GM23248 (cell line): ENCODE measurements at regions not wholly inside any gene's neighbourhood (a gene's known extent, or its start where the extent isn't known, plus 50 kb on each side); places are given as distances from the start of the nearest gene placed in this dataset.
"Not testable (repeated sequence)": the region's sequence is repeated elsewhere in the genome, so short reads cannot be mapped to it uniquely, and the experiment has no call there.

ENCODE experiments used
- DNase-seq: peaks from one replicate; pipeline ENCODE4 v3.0.0-alpha.2; 2015
- H2AFZ ChIP-seq: fragments of 200-600 bp; sonication (generic); 2 replicates; pipeline ENCODE4 v1.6.1; 2016; ENCODE audit warnings: antibody characterized with exemption
- H3F3A ChIP-seq: fragments of 200-600 bp; sonication (generic); 2 replicates; pipeline ENCODE4 v1.6.1; 2016; ENCODE audit warnings: mild to moderate bottlenecking, antibody characterized with exemption, mixed run types; ENCODE audit not compliant: insufficient read depth
- H3K27ac ChIP-seq: fragments of 200-600 bp; sonication (generic); 2 replicates; pipeline ENCODE4 v1.5.1; 2016; ENCODE audit warnings: mild to moderate bottlenecking
- H3K27me3 ChIP-seq: fragments of 200-600 bp; sonication (generic); replicated peaks from 2 replicates; pipeline ENCODE4 v1.6.1; 2016; ENCODE audit warnings: mild to moderate bottlenecking; ENCODE audit not compliant: insufficient read depth
- H3K36me3 ChIP-seq: fragments of 200-600 bp; sonication (generic); 2 replicates; pipeline ENCODE4 v1.6.1; 2016; ENCODE audit warnings: low read depth, mild to moderate bottlenecking
- H3K4me1 ChIP-seq: fragments of 200-600 bp; sonication (generic); 2 replicates; pipeline ENCODE4 v1.6.1; 2016; ENCODE audit warnings: mild to moderate bottlenecking; ENCODE audit not compliant: insufficient read depth
- H3K4me2 ChIP-seq: fragments of 200-600 bp; sonication (generic); one replicate; pipeline ENCODE4 v1.6.1; 2016; ENCODE audit warnings: mild to moderate bottlenecking; ENCODE audit not compliant: unreplicated experiment
- H3K4me3 ChIP-seq: fragments of 200-600 bp; sonication (generic); 2 replicates; pipeline ENCODE4 v1.5.1; 2016; ENCODE audit warnings: mild to moderate bottlenecking
- H3K79me2 ChIP-seq: fragments of 200-600 bp; sonication (generic); 2 replicates; pipeline ENCODE4 v1.6.1; 2016; ENCODE audit warnings: mild to moderate bottlenecking; ENCODE audit not compliant: insufficient read depth
- H3K9ac ChIP-seq: fragments of 200-600 bp; sonication (generic); 2 replicates; pipeline ENCODE4 v1.6.1; 2016; ENCODE audit warnings: mild to moderate bottlenecking
- H3K9me2 ChIP-seq: fragments of 200-600 bp; sonication (generic); 2 replicates; pipeline ENCODE4 v1.6.1; 2016; ENCODE audit warnings: mixed run types, mild to moderate bottlenecking, moderate library complexity; ENCODE audit not compliant: insufficient read depth
- H3K9me3 ChIP-seq: fragments of 200-600 bp; sonication (generic); one replicate; pipeline ENCODE4 v1.6.1; 2017; ENCODE audit warnings: low read depth
- H4K20me1 ChIP-seq: fragments of 200-600 bp; sonication (generic); 2 replicates; pipeline ENCODE4 v1.6.0; 2016; ENCODE audit not compliant: insufficient read depth
- EZH2 ChIP-seq: fragments of 200-600 bp; sonication (generic); IDR thresholded peaks from 2 replicates; pipeline ENCODE4 v1.6.1; 2018; ENCODE audit warnings: antibody characterized with exemption, mild to moderate bottlenecking; ENCODE audit not compliant: insufficient read depth, poor library complexity, severe bottlenecking
- EZH2phosphoT487 ChIP-seq: fragments of 200-600 bp; sonication (generic); IDR thresholded peaks from 2 replicates; pipeline ENCODE4 v1.6.1; 2018; ENCODE audit warnings: antibody characterized with exemption, moderate library complexity, mild to moderate bottlenecking, low read depth; ENCODE audit not compliant: insufficient read depth
- WGBS, 2 experiments: methylation state at CpG; one replicate each; pipeline ENCODE4 v1.1.6; 2015 to 2017; ENCODE audit warnings: low lambda C conversion rate in 2 of 2, low coverage in 1 of 2; ENCODE audit errors: missing lambda C conversion rate in 2 of 2; 5-methylcytosine and 5-hydroxymethylcytosine counted together
- in situ Hi-C: fragments of 300-500 bp; cut with MboI; formaldehyde crosslinking; loops from 2 replicates; pipeline ENCODE4 v1.15.0; 2020

GRCh38 chr4:23945451-23946017 is 55.7 kb upstream of the PPARGC1A start:
- H3K4me3 ChIP-seq, result peak overlapping the region; percentile 22; the same call in 1 of the 2 replicates
- peaks cover 14% of the 10 kb centered on the region for H3F3A ChIP-seq
- H3K4me1 ChIP-seq, result peaks cover 17% of the 10 kb centered on the region
- peak overlapping the region; percentile 52 for H3K9ac ChIP-seq
- DNase-seq, result peak; percentile 90
- no peaks in the 10 kb centered on the region for H4K20me1 ChIP-seq
- no peaks in the 10 kb centered on the region for H3K27me3 ChIP-seq
- no peak for TF ChIP-seq EZH2
- TF ChIP-seq EZH2phosphoT487, result no peak
- H3K4me2 ChIP-seq, result peak overlapping the region; percentile 62
- no peaks in the 10 kb centered on the region for H3K79me2 ChIP-seq
- peaks cover 2% of the 10 kb centered on the region for H3K9me2 ChIP-seq
- peak overlapping the region; percentile 68 for H2AFZ ChIP-seq
- no peaks in the 10 kb centered on the region for H3K36me3 ChIP-seq
- WGBS, 2 experiments, result 7 to 10% methylated on average over 6 of the region's 6 CpGs
- H3K9me3 ChIP-seq, result no peaks in the 10 kb centered on the region
- H3K27ac ChIP-seq, result peak overlapping the region; percentile 60
- in situ Hi-C loops, result no loop called here

- H3K9ac ChIP-seq, H3K79me2 ChIP-seq, H3K27ac ChIP-seq, H3K9me2 ChIP-seq, H3K36me3 ChIP-seq, H3K4me2 ChIP-seq, H2AFZ ChIP-seq, H3K27me3 ChIP-seq, H3K4me3 ChIP-seq, in situ Hi-C loops, DNase-seq, H3K9me3 ChIP-seq, H4K20me1 ChIP-seq: not testable (repeated sequence)
- H3K4me1 ChIP-seq, result peaks cover 17% of the 10 kb centered on the region
- 83 to 85% methylated on average over 3 of the region's 3 CpGs for WGBS, 2 experiments
- peaks cover 14% of the 10 kb centered on the region for H3F3A ChIP-seq
Observed at GRCh38 chr4:23944556-23944955, 54.7 kb upstream of the PPARGC1A start.

GRCh38 chr4:23943478-23943877 is 53.6 kb upstream of the PPARGC1A start:
- H2AFZ ChIP-seq, result no peak overlapping the region
- in situ Hi-C loops, result no loop called here
- no peak overlapping the region for H3K4me3 ChIP-seq
- no peaks in the 10 kb centered on the region for H3K36me3 ChIP-seq
- no peaks in the 10 kb centered on the region for H3K79me2 ChIP-seq
- no peak for DNase-seq
- peaks cover 14% of the 10 kb centered on the region for H3F3A ChIP-seq
- no peaks in the 10 kb centered on the region for H3K27me3 ChIP-seq
- H4K20me1 ChIP-seq, result no peaks in the 10 kb centered on the region
- H3K27ac ChIP-seq, result no peak overlapping the region
- no peak for TF ChIP-seq EZH2phosphoT487
- no peak for TF ChIP-seq EZH2
- peaks cover 6% of the 10 kb centered on the region for H3K9me2 ChIP-seq
- H3K4me1 ChIP-seq, result peaks cover 17% of the 10 kb centered on the region
- WGBS, 2 experiments, result 91 to 94% methylated on average over 2 of the region's 2 CpGs
- no peak overlapping the region for H3K9ac ChIP-seq
- no peak overlapping the region for H3K4me2 ChIP-seq
- H3K9me3 ChIP-seq, result no peaks in the 10 kb centered on the region

GRCh38 chr4:23942471-23942870 is 52.6 kb upstream of the PPARGC1A start:
- no peak overlapping the region for H2AFZ ChIP-seq
- peaks cover 14% of the 10 kb centered on the region for H3F3A ChIP-seq
- no peaks in the 10 kb centered on the region for H3K9me3 ChIP-seq
- H3K27ac ChIP-seq, result no peak overlapping the region
- peaks cover 6% of the 10 kb centered on the region for H3K9me2 ChIP-seq
- no peaks in the 10 kb centered on the region for H3K36me3 ChIP-seq
- 68 to 100% methylated on average over 1 of the region's 1 CpG for WGBS, 2 experiments
- peaks cover 17% of the 10 kb centered on the region for H3K4me1 ChIP-seq
- no peak overlapping the region for H3K4me3 ChIP-seq
- H3K4me2 ChIP-seq, result no peak overlapping the region
- TF ChIP-seq EZH2phosphoT487 (no peak), EZH2 (no peak)
- H3K27me3 ChIP-seq, result no peaks in the 10 kb centered on the region
- H3K79me2 ChIP-seq, result no peaks in the 10 kb centered on the region
- no peaks in the 10 kb centered on the region for H4K20me1 ChIP-seq
- no peak overlapping the region for H3K9ac ChIP-seq
- no peak for DNase-seq
- in situ Hi-C loops, result no loop called here
